Astrocyte (in vitro differentiated cells and primary cell): ENCODE measurements at regions not wholly inside any gene's neighbourhood (a gene's known extent, or its start where the extent isn't known, plus 50 kb on each side); places are given as distances from the start of the nearest gene placed in this dataset.

Source experiments
- DNase-seq: peaks from one replicate; pipeline ENCODE4 v3.0.0-alpha.2; 2010; ENCODE audit warnings: low read depth
- FAIRE-seq: peaks from 2 replicates; lab custom pipeline; 2011; peaks lifted over from hg19 to GRCh38; lab: Jason Lieb, UNC
- H2AFZ ChIP-seq: 2 replicates; pipeline ENCODE4 v1.6.0; 2012; ENCODE audit warnings: low read depth, low read length, inconsistent platforms
- H3K27ac ChIP-seq: 2 replicates; pipeline ENCODE4 v1.5.1; 2011; ENCODE audit warnings: low read depth, low read length, inconsistent platforms
- H3K27me3 ChIP-seq: 2 replicates; pipeline ENCODE4 v1.6.0; 2011; ENCODE audit warnings: low read length, inconsistent platforms; ENCODE audit not compliant: insufficient read depth
- H3K36me3 ChIP-seq: 2 replicates; pipeline ENCODE4 v1.5.1; 2011; ENCODE audit warnings: low read length, inconsistent platforms; ENCODE audit not compliant: insufficient read depth
- H3K4me1 ChIP-seq: 2 replicates; pipeline ENCODE4 v1.5.1; 2011; ENCODE audit warnings: low read length, inconsistent platforms; ENCODE audit not compliant: insufficient read depth
- H3K4me2 ChIP-seq: 2 replicates; pipeline ENCODE4 v1.6.0; 2012; ENCODE audit warnings: low read length, inconsistent platforms
- H3K4me3 ChIP-seq: 2 replicates; pipeline ENCODE4 v1.5.1; 2011; ENCODE audit warnings: low read depth, mild to moderate bottlenecking, low read length, inconsistent platforms; ENCODE audit not compliant: insufficient read depth
- H3K79me2 ChIP-seq: 2 replicates; pipeline ENCODE4 v1.6.0; 2012; ENCODE audit warnings: mild to moderate bottlenecking, low read length, inconsistent platforms; ENCODE audit not compliant: insufficient read depth
- H3K9ac ChIP-seq: 2 replicates; pipeline ENCODE4 v1.6.0; 2012; ENCODE audit warnings: mild to moderate bottlenecking, low read length, inconsistent platforms
- H3K9me3 ChIP-seq: 2 replicates; pipeline ENCODE4 v1.5.1; 2012; ENCODE audit warnings: low read depth, mild to moderate bottlenecking, low read length, inconsistent platforms; ENCODE audit not compliant: insufficient read depth
- H4K20me1 ChIP-seq: 2 replicates; pipeline ENCODE4 v1.6.0; 2012; ENCODE audit warnings: low read length, inconsistent platforms; ENCODE audit not compliant: insufficient read depth
- H3K27ac Mint-ChIP-seq: one replicate; pipeline ENCODE4 v1.8.0; 2021; ENCODE audit warnings: mild to moderate bottlenecking, mixed read lengths; ENCODE audit not compliant: unreplicated experiment
- H3K27me3 Mint-ChIP-seq: one replicate; pipeline ENCODE4 v1.8.0; 2021; ENCODE audit warnings: low read depth, mixed read lengths; ENCODE audit not compliant: unreplicated experiment
- H3K36me3 Mint-ChIP-seq: one replicate; pipeline ENCODE4 v1.8.0; 2021; ENCODE audit warnings: low read depth, mixed read lengths; ENCODE audit not compliant: unreplicated experiment
- H3K4me1 Mint-ChIP-seq: one replicate; pipeline ENCODE4 v1.8.0; 2021; ENCODE audit warnings: low read depth, mixed read lengths; ENCODE audit not compliant: unreplicated experiment
- H3K4me3 Mint-ChIP-seq: one replicate; pipeline ENCODE4 v1.8.0; 2021; ENCODE audit warnings: mild to moderate bottlenecking, moderate library complexity, mixed read lengths; ENCODE audit not compliant: unreplicated experiment
- H3K9me3 Mint-ChIP-seq: one replicate; pipeline ENCODE4 v1.8.0; 2021; ENCODE audit warnings: mild to moderate bottlenecking, mixed read lengths; ENCODE audit not compliant: unreplicated experiment
- CTCF ChIP-seq: IDR thresholded peaks from 2 replicates; pipeline ENCODE4 v1.5.1; 2011; ENCODE audit warnings: low read depth, mild to moderate bottlenecking, inconsistent platforms, low read length, moderate library complexity; ENCODE audit not compliant: insufficient read depth
- EZH2 ChIP-seq: IDR thresholded peaks from 2 replicates; pipeline ENCODE4 v1.6.1; 2012; ENCODE audit warnings: mild to moderate bottlenecking, low read length, inconsistent platforms; ENCODE audit not compliant: insufficient read depth

- H3K27ac Mint-ChIP-seq, result no peak overlapping the region
Observed at GRCh38 chr2:13158466-13158865, 441.7 kb downstream of the TRIB2 start.

GRCh38 chr2:13180729-13181128, 464.0 kb downstream of the TRIB2 start:
- H3K4me2 ChIP-seq, result no peak overlapping the region
- no peaks in the 10 kb centered on the region for H3K9me3 ChIP-seq
- no peak overlapping the region for H3K27ac ChIP-seq
- H3K36me3 ChIP-seq, result no peaks in the 10 kb centered on the region
- no peak overlapping the region for H3K4me3 Mint-ChIP-seq
- no peak for DNase-seq
- no peak overlapping the region for H2AFZ ChIP-seq
- no peaks in the 10 kb centered on the region for H4K20me1 ChIP-seq
- no peaks in the 10 kb centered on the region for H3K4me1 Mint-ChIP-seq
- FAIRE-seq, result no peak
- no peaks in the 10 kb centered on the region for H3K27me3 Mint-ChIP-seq
- H3K27ac Mint-ChIP-seq, result no peak overlapping the region
- TF ChIP-seq CTCF, result no peak
- TF ChIP-seq EZH2, result no peak
- no peaks in the 10 kb centered on the region for H3K36me3 Mint-ChIP-seq
- H3K4me1 ChIP-seq, result no peaks in the 10 kb centered on the region
- H3K9me3 Mint-ChIP-seq, result peaks cover 7% of the 10 kb centered on the region
- H3K9ac ChIP-seq, result no peak overlapping the region
- no peaks in the 10 kb centered on the region for H3K27me3 ChIP-seq
- no peaks in the 10 kb centered on the region for H3K79me2 ChIP-seq
- no peak overlapping the region for H3K4me3 ChIP-seq

More at GRCh38 chr2:13158466-13158865, 441.7 kb downstream of the TRIB2 start:
- no peaks in the 10 kb centered on the region for H3K4me1 ChIP-seq
- no peak for TF ChIP-seq CTCF
- TF ChIP-seq EZH2, result no peak
- no peak overlapping the region for H3K4me3 Mint-ChIP-seq
- H3K27ac ChIP-seq, result no peak overlapping the region
- no peaks in the 10 kb centered on the region for H3K9me3 Mint-ChIP-seq
- no peaks in the 10 kb centered on the region for H3K79me2 ChIP-seq
- DNase-seq (no peak), FAIRE-seq (no peak)
- no peak overlapping the region for H3K4me2 ChIP-seq
- no peaks in the 10 kb centered on the region for H3K36me3 ChIP-seq
- no peak overlapping the region for H2AFZ ChIP-seq
- H3K27me3 Mint-ChIP-seq, result no peaks in the 10 kb centered on the region
- H3K9ac ChIP-seq, result no peak overlapping the region
- no peaks in the 10 kb centered on the region for H3K4me1 Mint-ChIP-seq
- no peaks in the 10 kb centered on the region for H3K9me3 ChIP-seq
- no peaks in the 10 kb centered on the region for H3K36me3 Mint-ChIP-seq
- no peaks in the 10 kb centered on the region for H3K27me3 ChIP-seq
- no peaks in the 10 kb centered on the region for H4K20me1 ChIP-seq
- no peak overlapping the region for H3K4me3 ChIP-seq

GRCh38 chr2:13193075-13193474, 476.3 kb downstream of the TRIB2 start:
- Histone ChIP-seq H3K36me3 (no peaks in the 10 kb centered on the region), H3K27ac (no peak overlapping the region), H4K20me1 (no peaks in the 10 kb centered on the region), H3K9ac (no peak overlapping the region), H3K4me1 (no peaks in the 10 kb centered on the region), H3K27me3 (no peaks in the 10 kb centered on the region), H3K9me3 (no peaks in the 10 kb centered on the region), H3K4me3 (no peak overlapping the region), H3K79me2 (no peaks in the 10 kb centered on the region), H3K4me2 (no peak overlapping the region), H2AFZ (peak overlapping the region; percentile 6)
- DNase-seq, result peak; percentile 5
- Mint-ChIP-seq H3K36me3 (no peaks in the 10 kb centered on the region), H3K27ac (no peak overlapping the region), H3K27me3 (no peaks in the 10 kb centered on the region), H3K4me1 (no peaks in the 10 kb centered on the region), H3K9me3 (no peaks in the 10 kb centered on the region), H3K4me3 (no peak overlapping the region)
- no peak for FAIRE-seq
- TF ChIP-seq EZH2 (no peak), CTCF (no peak)
